ENCODE measurements at regions not wholly inside any gene's neighbourhood (a gene's known extent, or its start where the extent isn't known, plus 50 kb on each side); places are given as distances from the start of the nearest gene placed in this dataset.

- Histone ChIP-seq H3K9me3 (ENCODE audit: insufficient read depth, low read depth, low read length) (peaks cover 3% of the 10 kb centered on the region), H3K9ac (ENCODE audit: low read length) (no peak overlapping the region), H3K36me3 (ENCODE audit: insufficient read depth, low read length) (no peaks in the 10 kb centered on the region), H3K4me3 (ENCODE audit: insufficient read depth, low read depth, low read length) (no peak overlapping the region), H3K79me2 (ENCODE audit: insufficient read depth, low read length) (no peaks in the 10 kb centered on the region), H3K4me1 (ENCODE audit: insufficient read depth, low read length) (no peaks in the 10 kb centered on the region), H2AFZ (ENCODE audit: low read depth, low read length) (no peak overlapping the region), H4K20me1 (ENCODE audit: insufficient read depth, low read length) (no peaks in the 10 kb centered on the region), H3K27ac (ENCODE audit: low read depth, low read length) (no peak overlapping the region), H3K27me3 (ENCODE audit: insufficient read depth, low read length) (no peaks in the 10 kb centered on the region), H3K4me2 (ENCODE audit: low read length) (no peak overlapping the region)
- Mint-ChIP-seq H3K27ac (ENCODE audit: unreplicated experiment) (no peak overlapping the region), H3K4me1 (ENCODE audit: low read depth, unreplicated experiment) (no peaks in the 10 kb centered on the region), H3K4me3 (ENCODE audit: unreplicated experiment) (no peak overlapping the region), H3K9me3 (ENCODE audit: unreplicated experiment) (no peaks in the 10 kb centered on the region), H3K27me3 (ENCODE audit: low read depth, unreplicated experiment) (peaks cover 23% of the 10 kb centered on the region), H3K36me3 (ENCODE audit: low read depth, unreplicated experiment) (no peaks in the 10 kb centered on the region)
- no peak for FAIRE-seq
- no peak for TF ChIP-seq CTCF (IDR thresholded peaks at IDR 0.05; ENCODE audit: insufficient read depth, low read depth, low read length)
- DNase-seq (ENCODE audit: low read depth), result no peak
These were observed 584.4 kb upstream of the CDH4 start for GRCh38 chr20:60667641-60668040.

- no peak overlapping the region for H3K4me3 Mint-ChIP-seq (ENCODE audit: unreplicated experiment)
- no peaks in the 10 kb centered on the region for H3K27me3 ChIP-seq (ENCODE audit: insufficient read depth, low read length)
- no peak overlapping the region for H3K4me3 ChIP-seq (ENCODE audit: insufficient read depth, low read depth, low read length)
- H3K9me3 Mint-ChIP-seq (ENCODE audit: unreplicated experiment), result no peaks in the 10 kb centered on the region
- no peak overlapping the region for H3K27ac ChIP-seq (ENCODE audit: low read depth, low read length)
- no peaks in the 10 kb centered on the region for H3K4me1 Mint-ChIP-seq (ENCODE audit: low read depth, unreplicated experiment)
- peaks cover 18% of the 10 kb centered on the region for H3K27me3 Mint-ChIP-seq (ENCODE audit: low read depth, unreplicated experiment)
- H3K4me1 ChIP-seq (ENCODE audit: insufficient read depth, low read length), result no peaks in the 10 kb centered on the region
- H2AFZ ChIP-seq (ENCODE audit: low read depth, low read length), result no peak overlapping the region
- H3K36me3 Mint-ChIP-seq (ENCODE audit: low read depth, unreplicated experiment), result no peaks in the 10 kb centered on the region
- no peaks in the 10 kb centered on the region for H3K9me3 ChIP-seq (ENCODE audit: insufficient read depth, low read depth, low read length)
- no peak overlapping the region for H3K4me2 ChIP-seq (ENCODE audit: low read length)
- H3K9ac ChIP-seq (ENCODE audit: low read length), result no peak overlapping the region
- no peak for DNase-seq (ENCODE audit: low read depth)
- no peak for FAIRE-seq
- no peaks in the 10 kb centered on the region for H4K20me1 ChIP-seq (ENCODE audit: insufficient read depth, low read length)
- H3K36me3 ChIP-seq (ENCODE audit: insufficient read depth, low read length), result no peaks in the 10 kb centered on the region
- no peak for TF ChIP-seq EZH2 (IDR thresholded peaks at IDR 0.05; ENCODE audit: insufficient read depth, low read length)
- H3K27ac Mint-ChIP-seq (ENCODE audit: unreplicated experiment), result no peak overlapping the region
- no peaks in the 10 kb centered on the region for H3K79me2 ChIP-seq (ENCODE audit: insufficient read depth, low read length)
These were observed 582.9 kb upstream of the CDH4 start for GRCh38 chr20:60669211-60669610.

- no peak overlapping the region for H3K27ac Mint-ChIP-seq (ENCODE audit: unreplicated experiment)
- no peak overlapping the region for H3K4me3 ChIP-seq (ENCODE audit: insufficient read depth, low read depth, low read length)
- H3K4me2 ChIP-seq (ENCODE audit: low read length), result no peak overlapping the region
- no peaks in the 10 kb centered on the region for H4K20me1 ChIP-seq (ENCODE audit: insufficient read depth, low read length)
- no peak overlapping the region for H3K4me3 Mint-ChIP-seq (ENCODE audit: unreplicated experiment)
- H2AFZ ChIP-seq (ENCODE audit: low read depth, low read length), result no peak overlapping the region
- H3K4me1 ChIP-seq (ENCODE audit: insufficient read depth, low read length), result no peaks in the 10 kb centered on the region
- TF ChIP-seq EZH2 (IDR thresholded peaks at IDR 0.05; ENCODE audit: insufficient read depth, low read length) (no peak), CTCF (IDR thresholded peaks at IDR 0.05; ENCODE audit: insufficient read depth, low read depth, low read length) (no peak)
- H3K9me3 Mint-ChIP-seq (ENCODE audit: unreplicated experiment), result no peaks in the 10 kb centered on the region
- H3K4me1 Mint-ChIP-seq (ENCODE audit: low read depth, unreplicated experiment), result peaks cover 3% of the 10 kb centered on the region
- FAIRE-seq (no peak), DNase-seq (ENCODE audit: low read depth) (no peak)
- H3K9ac ChIP-seq (ENCODE audit: low read length), result no peak overlapping the region
- peaks cover 8% of the 10 kb centered on the region for H3K27me3 Mint-ChIP-seq (ENCODE audit: low read depth, unreplicated experiment)
- H3K27me3 ChIP-seq (ENCODE audit: insufficient read depth, low read length), result no peaks in the 10 kb centered on the region
- H3K27ac ChIP-seq (ENCODE audit: low read depth, low read length), result no peak overlapping the region
- no peaks in the 10 kb centered on the region for H3K79me2 ChIP-seq (ENCODE audit: insufficient read depth, low read length)
- peaks cover 5% of the 10 kb centered on the region for H3K9me3 ChIP-seq (ENCODE audit: insufficient read depth, low read depth, low read length)
- H3K36me3 Mint-ChIP-seq (ENCODE audit: low read depth, unreplicated experiment), result no peaks in the 10 kb centered on the region
- H3K36me3 ChIP-seq (ENCODE audit: insufficient read depth, low read length), result no peaks in the 10 kb centered on the region
These were observed 576.0 kb upstream of the CDH4 start for GRCh38 chr20:60676011-60676410.

All from astrocyte (in vitro differentiated cells and primary cell).